HG02571 (cell line): ENCODE measurements at regions not wholly inside any gene's neighbourhood (a gene's known extent, or its start where the extent isn't known, plus 50 kb on each side); places are given as distances from the start of the nearest gene placed in this dataset.

ENCODE experiments used
- ATAC-seq: cut with Tn5 transposase; IDR thresholded peaks from one replicate; pipeline ENCODE4 v1.9.1; 2021; ENCODE audit warnings: mild to moderate bottlenecking, moderate library complexity; ENCODE audit not compliant: unreplicated experiment

- ATAC-seq, result no peak
Observed at GRCh38 chr10:43774234-43774769, 125.6 kb upstream of the ZNF32 start.

- ATAC-seq, result no peak
Observed at GRCh38 chr10:43773736-43774135, 125.1 kb upstream of the ZNF32 start.

DNA sequence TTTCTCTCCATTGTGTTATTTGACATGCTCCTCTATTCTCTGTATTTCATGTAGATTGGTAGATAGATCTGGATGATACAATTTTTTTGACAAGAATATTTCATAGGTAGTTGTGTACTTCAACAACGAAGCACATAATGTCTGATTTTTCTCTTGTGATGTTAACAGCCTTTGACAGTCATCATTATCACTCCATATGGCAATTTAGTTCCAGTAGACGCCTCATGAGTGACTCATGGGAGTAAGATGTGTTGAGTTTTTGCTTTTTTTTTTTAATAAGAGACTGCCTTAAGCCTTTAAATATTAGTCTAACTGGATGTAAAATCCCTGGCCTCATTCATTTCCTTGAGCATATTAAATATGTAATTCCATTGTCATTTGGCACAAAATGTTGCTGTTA, 123.5 kb upstream of the ZNF32 start:
- no peak for ATAC-seq

DNA sequence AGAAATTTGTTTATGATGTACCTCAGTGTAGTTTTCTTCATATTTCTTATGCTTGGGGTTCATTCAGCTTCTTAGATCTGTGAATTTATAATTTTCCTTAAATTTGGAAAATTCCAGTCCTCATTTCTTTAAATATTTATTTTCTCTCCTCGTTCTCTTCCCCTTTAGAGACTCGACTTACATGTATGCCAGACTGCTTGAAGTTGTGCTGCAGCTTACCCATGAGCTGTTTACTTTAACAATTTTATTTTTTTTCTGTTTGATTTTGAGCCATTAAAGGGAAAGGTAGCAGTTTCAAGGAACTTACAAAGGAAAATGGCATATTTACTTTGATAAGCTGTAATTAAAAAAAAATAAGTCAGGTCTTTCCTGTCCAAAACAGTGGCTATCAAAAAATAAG, 123.0 kb upstream of the ZNF32 start:
- no peak for ATAC-seq

DNA sequence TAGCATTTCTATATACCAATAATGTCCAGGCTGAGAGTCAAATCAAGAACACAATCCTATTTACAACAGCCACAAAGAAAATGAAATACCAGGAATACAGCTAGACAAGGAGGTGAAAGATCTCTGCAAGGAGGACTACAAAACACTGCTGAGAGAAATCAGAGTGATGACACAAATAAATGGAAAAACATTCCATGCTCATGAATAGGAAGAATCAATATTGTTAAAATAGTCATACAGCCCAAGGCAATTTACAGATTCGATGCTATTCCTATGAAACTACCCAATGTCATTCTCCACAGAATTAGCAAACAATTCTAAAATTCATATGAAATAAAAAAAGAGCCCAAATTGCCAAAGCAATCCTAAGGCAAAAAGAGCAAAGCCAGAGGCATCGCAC, 116.8 kb upstream of the ZNF32 start:
- no peak for ATAC-seq

- ATAC-seq, result no peak
Observed at GRCh38 chr10:43763846-43764245, 115.2 kb upstream of the ZNF32 start.

GRCh38 chr10:43760514-43760913, 111.8 kb upstream of the ZNF32 start:
- no peak for ATAC-seq

DNA sequence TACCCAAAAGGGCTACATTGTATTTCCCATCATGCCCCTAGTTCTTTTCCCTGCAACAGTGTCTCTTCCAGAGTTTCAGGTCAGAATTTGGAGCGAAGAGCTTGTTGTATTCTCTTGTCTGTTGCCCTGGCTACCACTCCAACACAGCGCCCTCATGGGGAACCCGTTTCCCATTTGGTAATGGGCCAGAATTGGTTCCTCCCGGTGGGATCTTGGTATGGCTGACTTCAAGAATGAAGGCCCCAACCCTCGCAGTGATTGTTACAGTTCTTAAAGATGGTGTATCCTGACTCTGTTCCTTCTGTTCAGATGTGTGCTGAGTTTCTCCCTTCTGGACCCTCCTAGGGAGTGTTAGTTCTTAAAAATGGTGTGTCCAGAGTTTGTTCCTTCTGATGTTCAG, 110.5 kb upstream of the ZNF32 start:
- no peak for ATAC-seq

DNA sequence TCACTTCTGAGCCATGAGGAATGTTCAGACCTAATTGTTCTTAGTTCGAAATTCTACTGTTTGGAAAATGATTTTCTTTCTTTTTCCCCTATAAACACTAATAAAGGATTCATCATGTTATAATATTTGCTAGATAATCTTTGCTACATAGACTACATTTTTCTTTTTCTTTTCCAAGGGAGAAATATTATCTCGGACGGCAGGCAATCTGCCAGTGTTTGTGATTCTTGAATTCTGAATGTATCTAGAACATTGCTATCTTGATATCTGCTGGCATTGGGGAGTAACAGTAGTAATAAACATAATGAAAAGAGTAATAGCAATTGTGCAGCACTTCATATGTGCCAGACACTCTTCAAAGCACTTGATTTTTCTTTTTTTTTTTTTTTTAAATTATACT, 107.7 kb upstream of the ZNF32 start:
- no peak for ATAC-seq

- ATAC-seq, result no peak
Observed at GRCh38 chr10:43754569-43755260, 106.0 kb upstream of the ZNF32 start.

- ATAC-seq, result no peak
Observed at GRCh38 chr10:43753397-43754061, 104.8 kb upstream of the ZNF32 start.

DNA sequence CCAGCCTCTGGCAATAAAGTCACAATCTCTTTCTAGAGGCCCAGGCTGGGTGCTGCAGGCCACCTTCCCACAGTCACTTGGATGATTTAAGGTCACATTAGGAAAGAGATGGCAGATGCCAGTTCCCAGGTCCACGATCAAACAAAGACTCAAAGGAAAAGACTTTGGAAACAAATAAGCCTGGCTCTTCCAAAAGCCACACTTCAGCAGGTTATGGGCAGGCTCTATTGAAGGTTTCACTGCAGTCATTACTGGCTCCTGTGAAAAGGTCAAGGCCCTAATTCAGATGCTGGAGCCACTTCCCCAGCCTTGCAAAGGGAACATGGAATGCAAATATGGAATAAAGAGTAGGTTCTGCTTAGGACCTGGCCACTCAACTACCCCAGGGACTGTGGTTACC, 104.0 kb upstream of the ZNF32 start:
- ATAC-seq, result no peak

DNA sequence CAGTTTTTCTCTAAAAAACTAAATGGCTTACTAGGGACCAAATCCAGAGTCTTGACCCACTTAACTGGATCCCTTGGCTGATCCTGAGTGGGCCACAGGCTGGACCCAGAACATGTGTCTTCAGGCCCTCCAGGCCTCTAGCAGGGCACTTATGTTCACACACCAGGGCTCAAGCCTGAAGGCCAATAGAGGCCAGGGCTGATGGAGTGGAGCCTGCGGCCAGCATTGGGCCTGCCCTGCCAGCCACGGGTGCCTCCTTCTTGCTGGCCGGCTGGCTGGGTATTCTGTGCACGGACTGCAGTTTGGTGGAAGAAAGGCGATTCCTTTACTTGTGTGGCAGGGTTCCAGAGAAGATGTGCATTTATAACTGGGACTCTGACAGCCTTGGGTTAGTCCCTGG, 103.0 kb upstream of the ZNF32 start:
- no peak for ATAC-seq

DNA sequence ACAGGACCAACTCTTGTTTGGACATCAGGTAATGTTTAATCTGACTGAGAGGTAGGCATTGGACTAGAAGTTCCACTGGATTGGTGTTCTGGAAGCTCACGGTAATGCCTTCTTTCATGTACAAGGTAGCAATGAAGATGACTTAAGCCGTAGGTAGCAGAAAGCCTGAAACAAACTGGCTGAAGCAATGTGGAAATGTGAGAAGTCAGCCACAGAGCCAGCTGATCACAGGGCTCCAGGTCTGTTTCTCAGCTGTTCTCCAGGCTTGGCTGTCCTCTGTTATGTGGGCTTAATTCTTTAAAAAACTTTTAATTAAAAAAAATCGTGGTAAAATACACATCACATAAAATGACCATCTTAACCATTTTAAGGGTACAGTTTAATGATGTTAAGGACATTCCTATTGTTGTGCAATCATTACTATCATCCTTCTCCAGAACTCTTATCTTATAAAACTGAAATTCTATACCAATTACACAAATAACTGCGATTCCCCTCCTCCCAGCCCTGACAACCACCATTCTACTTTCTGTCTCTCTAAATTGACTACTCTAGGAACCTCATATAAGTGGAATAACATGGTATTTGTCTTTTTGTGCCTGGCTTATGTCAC, 101.4 kb upstream of the ZNF32 start:
- ATAC-seq, result no peak

- no peak for ATAC-seq
Observed at GRCh38 chr10:43749145-43749576, 100.5 kb upstream of the ZNF32 start.

DNA sequence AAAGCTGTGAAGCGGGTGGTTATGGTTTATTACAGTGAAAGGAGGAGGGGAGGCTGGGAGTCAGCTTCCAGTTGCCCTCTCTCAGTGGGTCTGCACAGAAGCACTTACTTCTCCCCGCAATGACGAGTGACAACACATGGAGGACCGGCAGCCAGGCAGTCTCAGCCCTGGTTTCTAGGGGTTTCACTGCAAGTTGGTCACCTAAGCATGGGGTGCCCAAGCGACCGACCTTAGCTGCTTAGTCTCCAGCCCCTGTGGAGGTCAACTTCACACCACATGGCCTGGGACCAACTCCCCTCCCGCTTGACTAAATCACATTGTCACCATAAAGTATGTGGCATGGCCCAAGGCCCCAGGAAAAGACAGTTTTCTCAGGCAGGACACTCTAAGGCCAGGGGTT, 99.9 kb upstream of the ZNF32 start:
- ATAC-seq, result no peak

DNA sequence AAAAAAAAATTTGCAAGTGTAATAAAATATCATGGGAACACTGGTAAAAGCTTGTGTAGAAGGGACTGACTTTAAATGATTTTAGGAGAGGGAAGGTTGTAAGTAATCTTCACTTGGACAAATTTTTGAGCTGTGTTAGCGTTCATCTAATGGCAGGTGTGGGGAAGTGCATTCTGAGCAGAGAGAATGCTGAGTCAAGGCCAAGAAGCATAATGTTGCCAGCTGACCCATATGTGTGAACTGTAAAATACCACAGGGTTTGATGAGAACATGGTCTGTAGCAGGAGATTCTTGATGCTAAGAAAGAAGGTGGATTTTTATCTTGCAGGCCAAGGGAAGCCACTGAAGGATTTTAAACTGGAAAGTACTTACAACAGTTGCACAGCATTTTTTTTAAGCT, 98.2 kb upstream of the ZNF32 start:
- no peak for ATAC-seq

DNA sequence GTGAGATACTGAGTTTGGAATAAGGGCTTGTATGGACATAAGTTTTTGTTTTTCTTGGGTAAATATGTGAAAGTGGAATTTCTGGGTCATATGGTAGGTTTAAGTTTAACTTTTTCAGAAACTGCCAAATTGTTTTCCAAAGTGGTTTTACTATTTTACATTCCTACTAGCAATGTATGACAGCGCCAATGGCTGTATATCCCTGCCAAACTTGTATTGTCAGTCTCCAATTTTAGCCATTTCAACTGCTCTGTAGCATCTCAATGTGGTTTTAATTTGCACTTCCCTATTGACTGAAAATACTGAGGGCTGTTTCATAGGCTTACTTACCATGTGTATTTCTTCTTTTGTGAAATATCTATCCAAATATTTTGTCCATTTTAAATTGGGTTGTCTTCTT, 90.5 kb upstream of the ZNF32 start:
- ATAC-seq, result no peak

- no peak for ATAC-seq
Observed at GRCh38 chr10:43737003-43737402, 88.3 kb upstream of the ZNF32 start.

DNA sequence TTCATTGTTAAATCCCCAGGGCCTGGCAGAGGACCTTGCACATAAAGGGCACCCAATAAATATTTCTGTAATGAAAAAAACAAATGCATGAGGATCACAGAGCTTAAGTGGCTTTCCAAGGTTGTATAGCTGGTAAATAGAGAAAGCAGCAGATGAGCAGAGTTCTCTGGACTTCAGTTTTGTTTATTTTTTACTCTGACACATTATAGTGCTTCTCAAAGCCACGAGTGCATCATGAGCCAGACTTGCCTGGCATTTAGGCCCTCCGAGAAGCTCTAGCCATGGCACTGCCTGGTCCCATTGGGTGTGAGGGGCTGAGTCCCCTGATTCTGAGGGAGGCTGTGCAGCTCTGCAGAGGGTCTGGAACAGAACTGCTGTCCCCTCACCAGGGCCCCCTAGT, 87.2 kb upstream of the ZNF32 start:
- no peak for ATAC-seq

GRCh38 chr10:43734716-43735115, 86.0 kb upstream of the ZNF32 start:
- no peak for ATAC-seq

DNA sequence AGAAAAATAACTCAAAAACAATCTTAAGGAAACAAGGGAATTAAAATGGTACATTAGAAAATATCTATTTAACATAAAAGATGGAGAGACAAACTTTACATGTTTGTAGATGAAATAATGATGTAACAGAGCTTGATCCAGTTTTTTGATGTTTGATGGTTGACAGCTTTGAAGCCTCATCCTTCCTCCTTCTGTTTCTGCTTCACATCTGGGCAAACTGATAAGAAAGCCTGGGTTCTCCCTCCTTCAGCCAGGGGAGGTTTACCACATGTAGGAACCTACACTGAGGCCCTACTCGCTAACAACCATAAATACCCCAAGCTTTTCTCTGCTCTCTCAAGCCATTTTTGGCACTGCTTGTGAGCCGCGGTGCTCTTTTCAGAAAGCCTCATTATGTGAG, 82.8 kb upstream of the ZNF32 start:
- no peak for ATAC-seq
